ENCODE measurements at regions not wholly inside any gene's neighbourhood (a gene's known extent, or its start where the extent isn't known, plus 50 kb on each side); places are given as distances from the start of the nearest gene placed in this dataset.

- H3K9me3 ChIP-seq (ENCODE audit: control insufficient read depth in 2 of 2, low read length in 2 of 2) = no peaks in the 10 kb centered on the region
- no peaks in the 10 kb centered on the region for H3K36me3 ChIP-seq (ENCODE audit: control insufficient read depth, insufficient read depth, low read length)
- DNase-seq = no peak
- no peaks in the 10 kb centered on the region for H3K4me1 ChIP-seq (ENCODE audit: control insufficient read depth, insufficient read depth, low read length, poor library complexity, severe bottlenecking)
- Mint-ChIP-seq H3K27me3 (no peaks in the 10 kb centered on the region), H3K4me3 (no peak overlapping the region), H3K36me3 (no peaks in the 10 kb centered on the region), H3K9me3 (peaks cover 1 to 12% (median 4%) of the 10 kb centered on the region in 7 donors), H3K27ac (no peak overlapping the region), H3K4me1 (no peaks in the 10 kb centered on the region)
- H3K4me3 ChIP-seq (ENCODE audit: low read depth, low read length) = no peak overlapping the region
- ATAC-seq (ENCODE audit: low read depth in 2 of 2) = no peak
- H3K27me3 ChIP-seq (ENCODE audit: control insufficient read depth, insufficient read depth, low read length) = no peaks in the 10 kb centered on the region
- no peak overlapping the region for H3K27ac ChIP-seq (ENCODE audit: insufficient read depth, low read length, poor library complexity, severe bottlenecking)
Observed at GRCh38 chr7:33841031-33841430, 64.3 kb upstream of the BMPER start.

- no peak overlapping the region for H3K4me3 Mint-ChIP-seq
- H3K9me3 Mint-ChIP-seq = peaks cover 1 to 9% (median 3%) of the 10 kb centered on the region in 7 donors
- Histone ChIP-seq H3K27me3 (ENCODE audit: control insufficient read depth, insufficient read depth, low read length) (no peaks in the 10 kb centered on the region), H3K4me3 (ENCODE audit: low read depth, low read length) (no peak overlapping the region), H3K27ac (ENCODE audit: insufficient read depth, low read length, poor library complexity, severe bottlenecking) (no peak overlapping the region), H3K4me1 (ENCODE audit: control insufficient read depth, insufficient read depth, low read length, poor library complexity, severe bottlenecking) (no peaks in the 10 kb centered on the region), H3K9me3 (ENCODE audit: control insufficient read depth in 2 of 2, low read length in 2 of 2) (no peaks in the 10 kb centered on the region), H3K36me3 (ENCODE audit: control insufficient read depth, insufficient read depth, low read length) (no peaks in the 10 kb centered on the region)
- DNase-seq (no peak), ATAC-seq (ENCODE audit: low read depth in 2 of 2) (no peak)
- no peaks in the 10 kb centered on the region for H3K27me3 Mint-ChIP-seq
- H3K36me3 Mint-ChIP-seq = no peaks in the 10 kb centered on the region
- no peak overlapping the region for H3K27ac Mint-ChIP-seq
- H3K4me1 Mint-ChIP-seq = no peaks in the 10 kb centered on the region
Observed at GRCh38 chr7:33841705-33842129, 63.6 kb upstream of the BMPER start.

- Histone ChIP-seq H3K27me3 (ENCODE audit: control insufficient read depth, insufficient read depth, low read length) (no peaks in the 10 kb centered on the region), H3K36me3 (ENCODE audit: control insufficient read depth, insufficient read depth, low read length) (no peaks in the 10 kb centered on the region), H3K4me3 (ENCODE audit: low read depth, low read length) (no peak overlapping the region), H3K27ac (ENCODE audit: insufficient read depth, low read length, poor library complexity, severe bottlenecking) (no peak overlapping the region), H3K9me3 (ENCODE audit: control insufficient read depth in 2 of 2, low read length in 2 of 2) (no peaks in the 10 kb centered on the region), H3K4me1 (ENCODE audit: control insufficient read depth, insufficient read depth, low read length, poor library complexity, severe bottlenecking) (no peaks in the 10 kb centered on the region)
- Mint-ChIP-seq H3K4me3 (no peak overlapping the region), H3K36me3 (no peaks in the 10 kb centered on the region), H3K27me3 (no peaks in the 10 kb centered on the region), H3K27ac (no peak overlapping the region), H3K4me1 (no peaks in the 10 kb centered on the region), H3K9me3 (peaks cover 0 to 5% (median 3%) of the 10 kb centered on the region in 7 donors)
- DNase-seq = no peak
- ATAC-seq (ENCODE audit: low read depth in 2 of 2) = no peak
Observed at GRCh38 chr7:33842150-33842549, 63.2 kb upstream of the BMPER start.

- Histone ChIP-seq H3K4me3 (ENCODE audit: low read depth, low read length) (no peak overlapping the region), H3K4me1 (ENCODE audit: control insufficient read depth, insufficient read depth, low read length, poor library complexity, severe bottlenecking) (no peaks in the 10 kb centered on the region), H3K36me3 (ENCODE audit: control insufficient read depth, insufficient read depth, low read length) (no peaks in the 10 kb centered on the region), H3K9me3 (ENCODE audit: control insufficient read depth in 2 of 2, low read length in 2 of 2) (no peaks in the 10 kb centered on the region), H3K27me3 (ENCODE audit: control insufficient read depth, insufficient read depth, low read length) (no peaks in the 10 kb centered on the region), H3K27ac (ENCODE audit: insufficient read depth, low read length, poor library complexity, severe bottlenecking) (no peak overlapping the region)
- ATAC-seq (ENCODE audit: low read depth in 2 of 2) (no peak), DNase-seq (no peak)
- H3K27ac Mint-ChIP-seq = peak overlapping the region in 1 of 3 donors; percentile 49
- H3K36me3 Mint-ChIP-seq = no peaks in the 10 kb centered on the region
- H3K4me1 Mint-ChIP-seq = no peaks in the 10 kb centered on the region
- peaks cover 5% of the 10 kb centered on the region for H3K27me3 Mint-ChIP-seq
- peaks cover 0 to 16% (median 4%) of the 10 kb centered on the region in 7 donors for H3K9me3 Mint-ChIP-seq
- H3K4me3 Mint-ChIP-seq = no peak overlapping the region
Observed at GRCh38 chr7:33845991-33846509, 59.3 kb upstream of the BMPER start.

- no peaks in the 10 kb centered on the region for H3K36me3 Mint-ChIP-seq
- H3K27ac Mint-ChIP-seq = no peak overlapping the region
- H3K27me3 Mint-ChIP-seq = peaks cover 5% of the 10 kb centered on the region
- H3K4me1 ChIP-seq (ENCODE audit: control insufficient read depth, insufficient read depth, low read length, poor library complexity, severe bottlenecking) = no peaks in the 10 kb centered on the region
- H3K27ac ChIP-seq (ENCODE audit: insufficient read depth, low read length, poor library complexity, severe bottlenecking) = no peak overlapping the region
- ATAC-seq (ENCODE audit: low read depth in 2 of 2) (no peak), DNase-seq (no peak)
- H3K4me3 ChIP-seq (ENCODE audit: low read depth, low read length) = no peak overlapping the region
- no peaks in the 10 kb centered on the region for H3K27me3 ChIP-seq (ENCODE audit: control insufficient read depth, insufficient read depth, low read length)
- no peaks in the 10 kb centered on the region for H3K36me3 ChIP-seq (ENCODE audit: control insufficient read depth, insufficient read depth, low read length)
- H3K9me3 Mint-ChIP-seq = peaks cover 0 to 14% (median 3%) of the 10 kb centered on the region in 7 donors
- H3K4me1 Mint-ChIP-seq = no peaks in the 10 kb centered on the region
- H3K4me3 Mint-ChIP-seq = no peak overlapping the region
- no peaks in the 10 kb centered on the region for H3K9me3 ChIP-seq (ENCODE audit: control insufficient read depth in 2 of 2, low read length in 2 of 2)
Observed at GRCh38 chr7:33849004-33849403, 56.3 kb upstream of the BMPER start.

GRCh38 chr7:33849971-33850559 lies 55.3 kb upstream of the BMPER start:
- no peak overlapping the region for H3K4me3 Mint-ChIP-seq
- no peak for ATAC-seq (ENCODE audit: low read depth in 2 of 2)
- no peaks in the 10 kb centered on the region for H3K36me3 Mint-ChIP-seq
- Histone ChIP-seq H3K9me3 (ENCODE audit: control insufficient read depth in 2 of 2, low read length in 2 of 2) (no peaks in the 10 kb centered on the region), H3K4me1 (ENCODE audit: control insufficient read depth, insufficient read depth, low read length, poor library complexity, severe bottlenecking) (no peaks in the 10 kb centered on the region), H3K27ac (ENCODE audit: insufficient read depth, low read length, poor library complexity, severe bottlenecking) (no peak overlapping the region), H3K4me3 (ENCODE audit: low read depth, low read length) (no peak overlapping the region), H3K36me3 (ENCODE audit: control insufficient read depth, insufficient read depth, low read length) (no peaks in the 10 kb centered on the region), H3K27me3 (ENCODE audit: control insufficient read depth, insufficient read depth, low read length) (no peaks in the 10 kb centered on the region)
- H3K27ac Mint-ChIP-seq = no peak overlapping the region
- no peak for DNase-seq
- H3K9me3 Mint-ChIP-seq = peaks cover 0 to 11% (median 0%) of the 10 kb centered on the region in 7 donors
- peaks cover 5% of the 10 kb centered on the region for H3K27me3 Mint-ChIP-seq
- no peaks in the 10 kb centered on the region for H3K4me1 Mint-ChIP-seq

GRCh38 chr7:33850768-33851167 lies 54.6 kb upstream of the BMPER start:
- Histone ChIP-seq H3K27me3 (ENCODE audit: control insufficient read depth, insufficient read depth, low read length) (no peaks in the 10 kb centered on the region), H3K36me3 (ENCODE audit: control insufficient read depth, insufficient read depth, low read length) (no peaks in the 10 kb centered on the region), H3K27ac (ENCODE audit: insufficient read depth, low read length, poor library complexity, severe bottlenecking) (no peak overlapping the region), H3K4me3 (ENCODE audit: low read depth, low read length) (no peak overlapping the region), H3K9me3 (ENCODE audit: control insufficient read depth in 2 of 2, low read length in 2 of 2) (no peaks in the 10 kb centered on the region), H3K4me1 (ENCODE audit: control insufficient read depth, insufficient read depth, low read length, poor library complexity, severe bottlenecking) (no peaks in the 10 kb centered on the region)
- Mint-ChIP-seq H3K36me3 (no peaks in the 10 kb centered on the region), H3K4me3 (no peak overlapping the region), H3K27ac (no peak overlapping the region), H3K9me3 (peaks cover 0 to 11% (median 0%) of the 10 kb centered on the region in 7 donors), H3K27me3 (peaks cover 5% of the 10 kb centered on the region), H3K4me1 (no peaks in the 10 kb centered on the region)
- ATAC-seq (ENCODE audit: low read depth in 2 of 2) = no peak
- no peak for DNase-seq

- Mint-ChIP-seq H3K9me3 (peaks cover 0 to 11% (median 0%) of the 10 kb centered on the region in 7 donors), H3K27me3 (peaks cover 5% of the 10 kb centered on the region), H3K4me1 (no peaks in the 10 kb centered on the region), H3K27ac (no peak overlapping the region), H3K36me3 (no peaks in the 10 kb centered on the region), H3K4me3 (no peak overlapping the region)
- Histone ChIP-seq H3K9me3 (ENCODE audit: control insufficient read depth in 2 of 2, low read length in 2 of 2) (no peaks in the 10 kb centered on the region), H3K27me3 (ENCODE audit: control insufficient read depth, insufficient read depth, low read length) (no peaks in the 10 kb centered on the region), H3K4me3 (ENCODE audit: low read depth, low read length) (no peak overlapping the region), H3K27ac (ENCODE audit: insufficient read depth, low read length, poor library complexity, severe bottlenecking) (no peak overlapping the region), H3K36me3 (ENCODE audit: control insufficient read depth, insufficient read depth, low read length) (no peaks in the 10 kb centered on the region), H3K4me1 (ENCODE audit: control insufficient read depth, insufficient read depth, low read length, poor library complexity, severe bottlenecking) (no peaks in the 10 kb centered on the region)
- DNase-seq = no peak
- ATAC-seq (ENCODE audit: low read depth in 2 of 2) = no peak
Observed at GRCh38 chr7:33852838-33853237, 52.5 kb upstream of the BMPER start.

Data from CD4-positive, CD25-positive, alpha-beta regulatory T cell (primary cell).